Tibial nerve (tissue), 4 donors: ENCODE measurements at regions not wholly inside any gene's neighbourhood (a gene's known extent, or its start where the extent isn't known, plus 50 kb on each side); places are given as distances from the start of the nearest gene placed in this dataset.
"Not testable (repeated sequence)": the region's sequence is repeated elsewhere in the genome, so short reads cannot be mapped to it uniquely, and the experiment has no call there.

Experiments
- DNase-seq, 2 donors: peaks; one replicate each; pipeline ENCODE4 v3.0.0-alpha.2; 2019; ENCODE audit warnings: low spot score in 2 of 2
- H3K27ac ChIP-seq, 4 donors: fragments of 200-600 bp; sonication (generic) in 3 of 4; one replicate each; pipeline ENCODE4 v1.5.1; 2017 to 2019; ENCODE audit warnings: mild to moderate bottlenecking in 1 of 4
- H3K27me3 ChIP-seq, 2 donors: fragments of 200-600 bp; sonication (generic) in 1 of 2; one replicate each; pipeline versions ENCODE4 v1.5.1 to v1.6.0; 2017 to 2019
- H3K36me3 ChIP-seq, 3 donors: fragments of 200-600 bp; sonication (generic); one replicate each; pipeline ENCODE4 v1.5.1; 2018 to 2019
- H3K4me1 ChIP-seq, 4 donors: fragments of 200-600 bp; sonication (generic) in 3 of 4; one replicate each; pipeline ENCODE4 v1.5.1; 2017 to 2019
- H3K4me3 ChIP-seq, 4 donors: fragments of 200-600 bp; sonication (generic) in 3 of 4; one replicate each; pipeline ENCODE4 v1.5.1; 2017 to 2019; ENCODE audit warnings: mild to moderate bottlenecking in 1 of 4, moderate library complexity in 1 of 4
- H3K9me3 ChIP-seq, 4 donors: fragments of 200-600 bp; sonication (generic) in 3 of 4; one replicate each; pipeline ENCODE4 v1.5.1; 2017 to 2019
- CTCF ChIP-seq, 5 experiments: fragments of 200-600 bp in 3 of 5; fragments of 450-650 bp in 2 of 5; sonication (generic) in 3 of 5; IDR thresholded peaks; one replicate each; pipeline ENCODE4 v1.5.1; 2016 to 2019; ENCODE audit warnings: antibody characterized with exemption in 5 of 5, mild to moderate bottlenecking in 3 of 5, moderate library complexity in 2 of 5
- EP300 ChIP-seq, 2 donors: sonication (generic); formaldehyde crosslinking; IDR thresholded peaks; one replicate each; pipeline ENCODE4 v1.6.1; 2017; ENCODE audit warnings: antibody characterized with exemption in 2 of 2, mild to moderate bottlenecking in 1 of 2
- POLR2A ChIP-seq, 2 donors: fragments of 450-650 bp; IDR thresholded peaks; one replicate each; pipeline ENCODE4 v1.6.1; 2017; ENCODE audit warnings: antibody characterized with exemption in 2 of 2, mild to moderate bottlenecking in 2 of 2, moderate library complexity in 2 of 2
- whole genome bisulfite sequencing, 2 donors: methylation state at CpG; one replicate each; pipeline ENCODE4 v1.1.5; 2018; 5-methylcytosine and 5-hydroxymethylcytosine counted together

GRCh38 chr2:236835307-236836024, 250.2 kb upstream of the COPS8 start:
- Histone ChIP-seq H3K36me3 (no peaks in the 10 kb centered on the region), H3K27me3 (no peaks in the 10 kb centered on the region), H3K4me1 (no peaks in the 10 kb centered on the region), H3K27ac (no peak overlapping the region), H3K9me3 (peaks cover 0 to 3% (median 0%) of the 10 kb centered on the region in 4 donors), H3K4me3 (no peak overlapping the region)
- 7 to 86% methylated on average over 1 to 2 of the region's 2 CpGs for WGBS, 2 donors
- no peak for TF ChIP-seq CTCF (IDR thresholded peaks at IDR 0.05)
- TF ChIP-seq EP300 (IDR thresholded peaks at IDR 0.05) = no peak
- no peak for TF ChIP-seq POLR2A (IDR thresholded peaks at IDR 0.05)
- no peak for DNase-seq

- H3K4me1 ChIP-seq, H3K4me3 ChIP-seq, H3K27me3 ChIP-seq, H3K9me3 ChIP-seq, H3K36me3 ChIP-seq: not testable (repeated sequence)
- 63 to 65% methylated on average over 2 of the region's 2 CpGs for WGBS, 2 donors
- peak overlapping the region in 1 of 4 donors; percentile 11 for H3K27ac ChIP-seq
- peak in 1 of 2 donors; percentile 19 for DNase-seq
These were observed 249.7 kb upstream of the COPS8 start for GRCh38 chr2:236836028-236836427.

GRCh38 chr2:236840215-236840614, 245.5 kb upstream of the COPS8 start:
- Histone ChIP-seq H3K27me3 (no peaks in the 10 kb centered on the region), H3K4me1 (no peaks in the 10 kb centered on the region), H3K4me3 (no peak overlapping the region), H3K27ac (no peak overlapping the region), H3K36me3 (no peaks in the 10 kb centered on the region), H3K9me3 (peaks cover 0 to 3% (median 0%) of the 10 kb centered on the region in 4 donors)
- 74 to 82% methylated on average over 3 of the region's 3 CpGs for WGBS, 2 donors
- TF ChIP-seq EP300 (IDR thresholded peaks at IDR 0.05) = no peak
- TF ChIP-seq CTCF (IDR thresholded peaks at IDR 0.05) = no peak
- TF ChIP-seq POLR2A (IDR thresholded peaks at IDR 0.05) = no peak
- DNase-seq = no peak

GRCh38 chr2:236840857-236841256, 244.8 kb upstream of the COPS8 start:
- no peak for DNase-seq
- H3K27ac ChIP-seq = no peak overlapping the region

GRCh38 chr2:236841389-236841788, 244.3 kb upstream of the COPS8 start:
- TF ChIP-seq EP300 (IDR thresholded peaks at IDR 0.05) (no peak), CTCF (IDR thresholded peaks at IDR 0.05) (no peak), POLR2A (IDR thresholded peaks at IDR 0.05) (no peak)
- 87 to 93% methylated on average over 5 to 7 of the region's 7 CpGs for WGBS, 2 donors
- Histone ChIP-seq H3K27me3 (no peaks in the 10 kb centered on the region), H3K27ac (no peak overlapping the region), H3K4me1 (no peaks in the 10 kb centered on the region), H3K9me3 (no peaks in the 10 kb centered on the region), H3K36me3 (no peaks in the 10 kb centered on the region), H3K4me3 (no peak overlapping the region)
- no peak for DNase-seq

More at GRCh38 chr2:236840857-236841256, 244.8 kb upstream of the COPS8 start:
- H3K27me3 ChIP-seq = no peaks in the 10 kb centered on the region
- no peaks in the 10 kb centered on the region for H3K36me3 ChIP-seq
- H3K4me3 ChIP-seq = no peak overlapping the region
- WGBS, 2 donors = 56 to 81% methylated on average over 7 of the region's 7 CpGs
- H3K4me1 ChIP-seq = no peaks in the 10 kb centered on the region
- no peak for TF ChIP-seq CTCF (IDR thresholded peaks at IDR 0.05)
- no peak for TF ChIP-seq EP300 (IDR thresholded peaks at IDR 0.05)
- TF ChIP-seq POLR2A (IDR thresholded peaks at IDR 0.05) = no peak
- no peaks in the 10 kb centered on the region for H3K9me3 ChIP-seq
